ENCODE measurements at regions not wholly inside any gene's neighbourhood (a gene's known extent, or its start where the extent isn't known, plus 50 kb on each side); places are given as distances from the start of the nearest gene placed in this dataset.

DNA sequence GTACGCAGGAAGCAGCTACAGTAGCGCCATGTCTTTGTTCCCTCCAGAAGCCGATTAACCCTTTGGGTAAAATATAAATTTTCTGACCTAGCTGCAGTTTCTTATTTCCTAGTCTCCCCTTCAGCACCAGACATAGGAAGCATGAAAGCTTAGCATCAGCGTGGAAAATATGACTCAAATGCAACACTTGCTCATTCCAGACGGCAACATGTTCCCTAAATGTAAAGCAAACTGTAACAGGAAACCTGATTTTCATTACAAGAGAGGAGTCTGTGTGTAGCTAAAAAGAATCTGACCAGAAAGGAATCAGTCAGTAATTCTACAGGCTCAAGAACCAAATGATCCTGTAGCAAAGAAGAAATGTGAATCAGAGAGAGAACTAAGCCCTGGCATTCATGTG lies 219.2 kb downstream of the C7orf25 start:
- TF ChIP-seq, protein P1, sequence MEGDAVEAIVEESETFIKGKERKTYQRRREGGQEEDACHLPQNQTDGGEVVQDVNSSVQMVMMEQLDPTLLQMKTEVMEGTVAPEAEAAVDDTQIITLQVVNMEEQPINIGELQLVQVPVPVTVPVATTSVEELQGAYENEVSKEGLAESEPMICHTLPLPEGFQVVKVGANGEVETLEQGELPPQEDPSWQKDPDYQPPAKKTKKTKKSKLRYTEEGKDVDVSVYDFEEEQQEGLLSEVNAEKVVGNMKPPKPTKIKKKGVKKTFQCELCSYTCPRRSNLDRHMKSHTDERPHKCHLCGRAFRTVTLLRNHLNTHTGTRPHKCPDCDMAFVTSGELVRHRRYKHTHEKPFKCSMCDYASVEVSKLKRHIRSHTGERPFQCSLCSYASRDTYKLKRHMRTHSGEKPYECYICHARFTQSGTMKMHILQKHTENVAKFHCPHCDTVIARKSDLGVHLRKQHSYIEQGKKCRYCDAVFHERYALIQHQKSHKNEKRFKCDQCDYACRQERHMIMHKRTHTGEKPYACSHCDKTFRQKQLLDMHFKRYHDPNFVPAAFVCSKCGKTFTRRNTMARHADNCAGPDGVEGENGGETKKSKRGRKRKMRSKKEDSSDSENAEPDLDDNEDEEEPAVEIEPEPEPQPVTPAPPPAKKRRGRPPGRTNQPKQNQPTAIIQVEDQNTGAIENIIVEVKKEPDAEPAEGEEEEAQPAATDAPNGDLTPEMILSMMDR (IDR thresholded peaks at IDR 0.05), result no peak
- TF ChIP-seq POLR2A (IDR thresholded peaks at IDR 0.05), result no peak

All from Peyer's patch (tissue), 4 donors.